ENCODE measurements at regions not wholly inside any gene's neighbourhood (a gene's known extent, or its start where the extent isn't known, plus 50 kb on each side); places are given as distances from the start of the nearest gene placed in this dataset.

GRCh38 chr22:17281026-17281425 lies 61.8 kb upstream of the ADA2 start:
- no peak for DNase-seq (ENCODE audit: low read depth, low spot score)
- no peak overlapping the region for H3K4me3 ChIP-seq (replicated peaks in 1 of 3; ENCODE audit: insufficient read depth in 1 of 3, low read depth in 1 of 3, low read length in 3 of 3)
- H3K9me1 ChIP-seq (replicated peaks; ENCODE audit: control insufficient read depth, extremely low read depth, insufficient read depth, low read length) = no peaks in the 10 kb centered on the region
- dilution Hi-C loops (cut with MboI; ENCODE audit: extremely low pct_ligation_motif_present, low sequenced_read_pairs) = no loop called here
- H4K20me1 ChIP-seq (replicated peaks; ENCODE audit: control insufficient read depth, extremely low read depth, insufficient read depth, low read length) = no peaks in the 10 kb centered on the region
- no peak overlapping the region for H3K27ac ChIP-seq (ENCODE audit: insufficient read depth, low read depth, low read length)
- TF ChIP-seq FOS (IDR thresholded peaks at IDR 0.05; ENCODE audit: borderline replicate concordance, insufficient read depth, low read length) = no peak
- TF ChIP-seq, protein P1, sequence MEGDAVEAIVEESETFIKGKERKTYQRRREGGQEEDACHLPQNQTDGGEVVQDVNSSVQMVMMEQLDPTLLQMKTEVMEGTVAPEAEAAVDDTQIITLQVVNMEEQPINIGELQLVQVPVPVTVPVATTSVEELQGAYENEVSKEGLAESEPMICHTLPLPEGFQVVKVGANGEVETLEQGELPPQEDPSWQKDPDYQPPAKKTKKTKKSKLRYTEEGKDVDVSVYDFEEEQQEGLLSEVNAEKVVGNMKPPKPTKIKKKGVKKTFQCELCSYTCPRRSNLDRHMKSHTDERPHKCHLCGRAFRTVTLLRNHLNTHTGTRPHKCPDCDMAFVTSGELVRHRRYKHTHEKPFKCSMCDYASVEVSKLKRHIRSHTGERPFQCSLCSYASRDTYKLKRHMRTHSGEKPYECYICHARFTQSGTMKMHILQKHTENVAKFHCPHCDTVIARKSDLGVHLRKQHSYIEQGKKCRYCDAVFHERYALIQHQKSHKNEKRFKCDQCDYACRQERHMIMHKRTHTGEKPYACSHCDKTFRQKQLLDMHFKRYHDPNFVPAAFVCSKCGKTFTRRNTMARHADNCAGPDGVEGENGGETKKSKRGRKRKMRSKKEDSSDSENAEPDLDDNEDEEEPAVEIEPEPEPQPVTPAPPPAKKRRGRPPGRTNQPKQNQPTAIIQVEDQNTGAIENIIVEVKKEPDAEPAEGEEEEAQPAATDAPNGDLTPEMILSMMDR (IDR thresholded peaks at IDR 0.05; ENCODE audit: extremely low read depth in 1 of 2, insufficient read depth in 1 of 2, low read depth in 1 of 2, low read length in 2 of 2) = no peak
- no peak for TF ChIP-seq POLR2A (IDR thresholded peaks at IDR 0.05; ENCODE audit: low read depth, low read length)
- no peak overlapping the region for H3K4me2 ChIP-seq (ENCODE audit: insufficient read depth, low read length)
- ChIA-PET CTCF (no interaction called here), POLR2A (no interaction called here)
- H3K9ac ChIP-seq (replicated peaks; ENCODE audit: extremely low read depth, insufficient read depth, low read length) = no peak overlapping the region
- intact Hi-C loops (cut with micrococcal nuclease) = no loop called here
- H3K4me1 ChIP-seq (ENCODE audit: control insufficient read depth, extremely low read depth, insufficient read depth, low read length) = no peaks in the 10 kb centered on the region
- H3K27me3 ChIP-seq (ENCODE audit: control insufficient read depth in 2 of 2, insufficient read depth in 2 of 2, low read length in 2 of 2) = no peaks in the 10 kb centered on the region
- no peaks in the 10 kb centered on the region for H3K9me3 ChIP-seq (replicated peaks; ENCODE audit: control insufficient read depth, insufficient read depth, low read length)
- no peak overlapping the region for H2AFZ ChIP-seq (ENCODE audit: low read depth, low read length)
- no peaks in the 10 kb centered on the region for H3K36me3 ChIP-seq (ENCODE audit: control insufficient read depth in 2 of 2, extremely low read depth in 1 of 2, insufficient read depth in 2 of 2, low read length in 2 of 2)
- no peaks in the 10 kb centered on the region for H3K79me2 ChIP-seq (ENCODE audit: control insufficient read depth, insufficient read depth, low read length)
- FAIRE-seq = no peak
- no TSS peak for BruUV-seq (replicated peaks)

- ChIA-PET POLR2A (no interaction called here), CTCF (interaction anchor here (2.5 kb wide), 1 partner anchor 229 kb away, joined by 13 read pairs; no protein-coding TSS in a partner anchor)
- BruUV-seq (replicated peaks) = no TSS peak
- Histone ChIP-seq H3K9me3 (replicated peaks; ENCODE audit: control insufficient read depth, insufficient read depth, low read length) (no peaks in the 10 kb centered on the region), H3K27ac (ENCODE audit: insufficient read depth, low read depth, low read length) (no peak overlapping the region), H3K27me3 (ENCODE audit: control insufficient read depth in 2 of 2, insufficient read depth in 2 of 2, low read length in 2 of 2) (no peaks in the 10 kb centered on the region), H3K4me3 (replicated peaks in 1 of 3; ENCODE audit: insufficient read depth in 1 of 3, low read depth in 1 of 3, low read length in 3 of 3) (no peak overlapping the region), H4K20me1 (replicated peaks; ENCODE audit: control insufficient read depth, extremely low read depth, insufficient read depth, low read length) (no peaks in the 10 kb centered on the region), H3K4me1 (ENCODE audit: control insufficient read depth, extremely low read depth, insufficient read depth, low read length) (no peaks in the 10 kb centered on the region), H3K36me3 (ENCODE audit: control insufficient read depth in 2 of 2, extremely low read depth in 1 of 2, insufficient read depth in 2 of 2, low read length in 2 of 2) (no peaks in the 10 kb centered on the region), H3K9ac (replicated peaks; ENCODE audit: extremely low read depth, insufficient read depth, low read length) (no peak overlapping the region), H3K9me1 (replicated peaks; ENCODE audit: control insufficient read depth, extremely low read depth, insufficient read depth, low read length) (no peaks in the 10 kb centered on the region), H3K79me2 (ENCODE audit: control insufficient read depth, insufficient read depth, low read length) (no peaks in the 10 kb centered on the region), H3K4me2 (ENCODE audit: insufficient read depth, low read length) (no peak overlapping the region), H2AFZ (ENCODE audit: low read depth, low read length) (no peak overlapping the region)
- TF ChIP-seq MYC (IDR thresholded peaks at IDR 0.05; ENCODE audit: low read depth, low read length) (no peak), GATA2 (IDR thresholded peaks at IDR 0.05; ENCODE audit: insufficient read depth, insufficient read length, low read depth, low read length) (no peak), POLR2A (IDR thresholded peaks at IDR 0.05; ENCODE audit: low read depth, low read length) (no peak), JUN (IDR thresholded peaks at IDR 0.05; ENCODE audit: borderline replicate concordance, insufficient read depth, insufficient read length, low read depth) (no peak), POLR2AphosphoS5 (IDR thresholded peaks at IDR 0.05; ENCODE audit: insufficient read depth, low read depth, low read length) (no peak), EZH2 (IDR thresholded peaks at IDR 0.05; ENCODE audit: borderline replicate concordance, low read depth, low read length, severe bottlenecking) (no peak), FOS (IDR thresholded peaks at IDR 0.05; ENCODE audit: borderline replicate concordance, insufficient read depth, low read length) (no peak)
- TF ChIP-seq, protein P2, sequence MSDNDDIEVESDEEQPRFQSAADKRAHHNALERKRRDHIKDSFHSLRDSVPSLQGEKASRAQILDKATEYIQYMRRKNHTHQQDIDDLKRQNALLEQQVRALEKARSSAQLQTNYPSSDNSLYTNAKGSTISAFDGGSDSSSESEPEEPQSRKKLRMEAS (IDR thresholded peaks at IDR 0.05; ENCODE audit: insufficient read depth, insufficient read length) = no peak
- TF ChIP-seq, protein P1 (IDR thresholded peaks at IDR 0.05; ENCODE audit: extremely low read depth in 1 of 2, insufficient read depth in 1 of 2, low read depth in 1 of 2, low read length in 2 of 2) = no peak
- no peak for FAIRE-seq
- no peak for DNase-seq (ENCODE audit: low read depth, low spot score)
- dilution Hi-C loops (cut with MboI; ENCODE audit: extremely low pct_ligation_motif_present, low sequenced_read_pairs) (no loop called here), intact Hi-C loops (cut with micrococcal nuclease) (no loop called here)
These were observed 53.3 kb upstream of the ADA2 start for GRCh38 chr22:17272511-17272991.

Data from endothelial cell of umbilical vein (primary cell).